HG03066 (cell line): ENCODE measurements at regions not wholly inside any gene's neighbourhood (a gene's known extent, or its start where the extent isn't known, plus 50 kb on each side); places are given as distances from the start of the nearest gene placed in this dataset.

ENCODE experiments used
- ATAC-seq: cut with Tn5 transposase; IDR thresholded peaks from one replicate; pipeline ENCODE4 v1.9.1; 2021; ENCODE audit warnings: low read depth; ENCODE audit not compliant: unreplicated experiment

GRCh38 chr3:168909260-168909659, 754.3 kb downstream of the MECOM start:
- no peak for ATAC-seq

GRCh38 chr3:168895419-168895818, 768.1 kb downstream of the MECOM start:
- no peak for ATAC-seq

- no peak for ATAC-seq
Observed at GRCh38 chr3:168894214-168894613, 769.3 kb downstream of the MECOM start.

- ATAC-seq, result no peak
Observed at GRCh38 chr3:168889666-168890065, 773.8 kb downstream of the MECOM start.

- no peak for ATAC-seq
Observed at GRCh38 chr3:168888781-168889180, 774.7 kb downstream of the MECOM start.

GRCh38 chr3:168885028-168885427, 778.5 kb downstream of the MECOM start:
- no peak for ATAC-seq

- ATAC-seq, result no peak
Observed at GRCh38 chr3:168884353-168884903, 779.1 kb downstream of the MECOM start.

GRCh38 chr3:168883145-168883544, 780.4 kb downstream of the MECOM start:
- ATAC-seq, result no peak

GRCh38 chr3:168881804-168882203, 781.7 kb downstream of the MECOM start:
- ATAC-seq, result no peak

- no peak for ATAC-seq
Observed at GRCh38 chr3:168878655-168879054, 782.9 kb upstream of the GOLIM4 start.

- no peak for ATAC-seq
Observed at GRCh38 chr3:168877899-168878298, 782.2 kb upstream of the GOLIM4 start.

GRCh38 chr3:168876346-168877035, 780.8 kb upstream of the GOLIM4 start:
- no peak for ATAC-seq

- ATAC-seq, result no peak
Observed at GRCh38 chr3:168872826-168873225, 777.1 kb upstream of the GOLIM4 start.

GRCh38 chr3:168870892-168871291, 775.2 kb upstream of the GOLIM4 start:
- ATAC-seq, result no peak

GRCh38 chr3:168865022-168865551, 769.4 kb upstream of the GOLIM4 start:
- no peak for ATAC-seq

- no peak for ATAC-seq
Observed at GRCh38 chr3:168864107-168865021, 768.6 kb upstream of the GOLIM4 start.

- no peak for ATAC-seq
Observed at GRCh38 chr3:168863561-168863960, 767.8 kb upstream of the GOLIM4 start.

GRCh38 chr3:168862466-168862865, 766.7 kb upstream of the GOLIM4 start:
- ATAC-seq, result no peak

- ATAC-seq, result no peak
Observed at GRCh38 chr3:168860592-168860991, 764.9 kb upstream of the GOLIM4 start.

GRCh38 chr3:168860028-168860427, 764.3 kb upstream of the GOLIM4 start:
- no peak for ATAC-seq

GRCh38 chr3:168859574-168859973, 763.9 kb upstream of the GOLIM4 start:
- ATAC-seq, result no peak
